Stomach (tissue), 8 donors: ENCODE measurements at regions not wholly inside any gene's neighbourhood (a gene's known extent, or its start where the extent isn't known, plus 50 kb on each side); places are given as distances from the start of the nearest gene placed in this dataset.
"Not testable (repeated sequence)": the region's sequence is repeated elsewhere in the genome, so short reads cannot be mapped to it uniquely, and the experiment has no call there.

ENCODE experiments used
- DNase-seq, 2 donors: peaks; one replicate each; pipeline versions ENCODE4 v3.0.0 to v3.0.0-alpha.2; 2013 to 2019
- H3K27ac ChIP-seq, 5 donors: fragments of 200-600 bp in 4 of 5; sonication (generic) in 4 of 5; one replicate each; pipeline ENCODE4 v1.5.1; 2013 to 2019; ENCODE audit warnings: mild to moderate bottlenecking in 1 of 5, moderate library complexity in 1 of 5
- H3K27me3 ChIP-seq, 3 donors: fragments of 200-600 bp; sonication (generic); one replicate each; pipeline ENCODE4 v1.5.1; 2017 to 2019; ENCODE audit warnings: mixed run types in 1 of 3
- H3K36me3 ChIP-seq, 4 donors: fragments of 200-600 bp; sonication (generic); 1 replicate in 3 of 4; 2 replicates in 1 of 4; pipeline ENCODE4 v1.5.1; 2016 to 2019
- H3K4me1 ChIP-seq, 4 donors: fragments of 200-600 bp; sonication (generic); one replicate each; pipeline ENCODE4 v1.5.1; 2016 to 2019
- H3K4me3 ChIP-seq, 4 donors: fragments of 200-600 bp; sonication (generic) in 3 of 4; one replicate each; pipeline ENCODE4 v1.5.1; 2016 to 2019; ENCODE audit warnings: mild to moderate bottlenecking in 1 of 4
- H3K9me3 ChIP-seq, 4 donors: fragments of 200-600 bp; sonication (generic); one replicate each; pipeline ENCODE4 v1.5.1; 2016 to 2019
- CTCF ChIP-seq, 7 experiments: fragments of 450-650 bp in 4 of 7; fragments of 200-600 bp in 3 of 7; sonication (generic) in 3 of 7; IDR thresholded peaks; one replicate each; pipeline ENCODE4 v1.5.1; 2016 to 2019; ENCODE audit warnings: antibody characterized with exemption in 7 of 7, control low read depth in 2 of 7, mild to moderate bottlenecking in 1 of 7
- EP300 ChIP-seq: sonication (generic); formaldehyde crosslinking; IDR thresholded peaks from one replicate; pipeline ENCODE4 v1.6.1; 2017; ENCODE audit warnings: antibody characterized with exemption
- POLR2A ChIP-seq, 4 donors: fragments of 450-650 bp; IDR thresholded peaks; one replicate each; pipeline ENCODE4 v1.6.1; 2016; ENCODE audit warnings: antibody characterized with exemption in 4 of 4, control low read depth in 2 of 4, mild to moderate bottlenecking in 1 of 4, moderate library complexity in 1 of 4
- POLR2AphosphoS5 ChIP-seq, 3 donors: sonication (generic); formaldehyde crosslinking; IDR thresholded peaks; one replicate each; pipeline ENCODE4 v1.6.1; 2016; ENCODE audit warnings: antibody characterized with exemption in 3 of 3
- WGBS, 5 donors: extraction: QIAGEN DNeasy Blood & Tissue Kit in 3 of 5; methylation state at CpG; one replicate each; pipeline versions ENCODE4 v1.1.5 to v1.1.7; 2013 to 2018; 5-methylcytosine and 5-hydroxymethylcytosine counted together
- intact Hi-C: fragments of 100-400 bp; cut with DNase I; formaldehyde crosslinking; loops from one replicate; pipeline ENCODE4 v1.15.1; 2023; ENCODE audit warnings: low total_unique reads
- donor health status: healthy with polysubstance abuse.
- donor health status: Bipolar disorder and iron deficiency.
- donor health status: healthy.

DNA sequence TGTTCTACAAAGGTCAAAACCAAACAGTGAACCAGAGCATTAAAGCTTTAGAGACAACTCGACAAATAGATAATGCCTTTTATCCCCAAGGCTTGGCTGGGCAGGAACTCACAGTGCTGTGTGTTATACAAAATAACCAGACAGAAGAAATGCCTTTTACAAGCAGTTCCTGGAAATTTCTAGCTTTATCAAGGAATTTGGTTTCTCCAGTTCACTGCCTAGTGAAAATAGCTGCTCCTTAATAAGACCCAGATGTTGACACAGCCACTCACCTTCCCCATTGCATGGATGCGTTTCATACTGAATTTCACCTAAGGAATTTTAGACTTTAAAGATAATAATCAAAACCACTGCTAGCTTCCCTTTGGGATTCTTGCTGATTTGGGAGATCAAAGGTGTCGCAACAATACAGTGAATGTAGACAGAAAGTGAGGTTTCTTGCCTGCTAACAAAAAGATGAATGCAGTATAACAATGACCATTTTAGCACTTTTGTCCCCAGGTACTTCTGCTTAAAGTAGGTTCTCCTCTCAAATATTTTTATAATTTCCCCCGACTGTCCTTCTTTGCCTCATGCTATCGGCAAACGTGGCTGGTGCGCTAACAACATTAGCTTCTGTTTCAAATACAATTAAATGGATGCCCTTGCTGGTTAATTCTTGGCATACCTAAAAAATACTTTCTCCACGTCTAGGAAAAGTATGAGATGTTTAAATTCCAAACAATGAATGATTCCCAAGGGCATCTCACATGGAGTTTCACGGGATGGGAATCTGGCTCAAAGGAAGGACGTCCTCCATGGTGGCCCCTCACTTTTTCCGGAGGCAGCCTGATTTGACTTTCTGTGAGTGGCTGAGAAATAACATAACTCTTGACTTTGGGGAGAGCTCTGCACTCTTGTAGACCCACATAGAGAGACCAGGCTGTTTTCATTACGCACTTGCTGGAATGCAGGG, 162.4 kb downstream of the C12orf75 start:
- TF ChIP-seq POLR2AphosphoS5 (IDR thresholded peaks at IDR 0.05): no peak
- TF ChIP-seq CTCF (IDR thresholded peaks at IDR 0.05): no peak
- no peak for TF ChIP-seq POLR2A (IDR thresholded peaks at IDR 0.05)
- no peak for TF ChIP-seq EP300
- no peaks in the 10 kb centered on the region for H3K27me3 ChIP-seq

DNA sequence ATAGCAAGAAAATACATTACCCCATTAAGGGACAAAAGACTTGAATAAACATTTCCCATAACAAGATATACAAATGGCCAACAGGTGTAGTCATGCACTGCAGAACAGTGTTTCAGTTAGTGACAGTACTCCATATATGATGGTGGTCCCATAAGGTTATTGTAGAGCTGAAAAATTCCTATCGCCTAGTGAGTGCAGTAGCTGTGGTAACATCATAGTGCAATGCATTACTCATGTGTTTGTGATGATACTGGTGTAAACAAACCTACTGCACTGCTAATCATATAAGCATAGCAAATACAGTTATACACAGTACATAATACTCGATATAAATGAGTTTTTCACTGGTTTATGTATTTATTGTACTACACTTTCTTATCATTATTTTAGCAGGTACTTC, 168.7 kb downstream of the C12orf75 start:
- H3K27me3 ChIP-seq: peaks cover 0 to 12% (median 0%) of the 10 kb centered on the region in 3 donors
- peaks cover 0 to 14% (median 6%) of the 10 kb centered on the region in 4 donors for H3K9me3 ChIP-seq
- H3K4me1 ChIP-seq: no peaks in the 10 kb centered on the region
- H3K27ac ChIP-seq: no peak overlapping the region
- 70 to 86% (median 74%) methylated on average over 2 of the region's 2 CpGs for WGBS, 5 donors
- no peak overlapping the region for H3K4me3 ChIP-seq
- TF ChIP-seq POLR2AphosphoS5 (IDR thresholded peaks at IDR 0.05): no peak
- no peak for TF ChIP-seq EP300
- no peak for TF ChIP-seq CTCF (IDR thresholded peaks at IDR 0.05)
- TF ChIP-seq POLR2A (IDR thresholded peaks at IDR 0.05): no peak
- no peaks in the 10 kb centered on the region for H3K36me3 ChIP-seq
- intact Hi-C loops: no loop called here
- DNase-seq: no peak

More for the DNA sequence above, 162.4 kb downstream of the C12orf75 start:
- no peak overlapping the region for H3K4me3 ChIP-seq
- H3K4me1 ChIP-seq: no peaks in the 10 kb centered on the region
- DNase-seq: no peak
- H3K36me3 ChIP-seq: no peaks in the 10 kb centered on the region
- peaks cover 0 to 9% (median 3%) of the 10 kb centered on the region in 4 donors for H3K9me3 ChIP-seq
- H3K27ac ChIP-seq: no peak overlapping the region
- intact Hi-C loops: no loop called here
- WGBS, 5 donors: 72 to 75% (median 75%) methylated on average over 12 of the region's 12 CpGs

DNA sequence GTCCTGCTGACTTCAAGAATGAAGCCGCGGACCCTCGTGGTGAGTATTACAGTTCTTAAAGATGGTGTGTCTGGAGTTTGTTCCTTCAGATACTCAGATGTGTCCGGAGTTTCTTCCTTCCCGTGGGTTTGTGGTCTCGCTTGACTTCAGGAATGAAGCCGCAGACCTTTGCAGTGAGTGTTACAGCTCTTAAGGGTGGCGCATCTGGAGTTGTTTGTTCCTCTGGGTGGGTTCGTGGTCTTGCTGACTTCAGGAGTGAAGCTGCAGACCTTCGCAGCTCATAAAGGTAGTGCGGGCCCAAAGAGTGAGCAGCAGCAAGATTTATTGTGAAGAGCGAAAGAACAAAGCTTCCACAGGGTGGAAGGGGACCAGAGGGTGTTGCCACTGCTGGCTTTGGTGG, 170.2 kb downstream of the C12orf75 start:
- H3K9me3 ChIP-seq, H3K4me1 ChIP-seq, DNase-seq, intact Hi-C loops, H3K4me3 ChIP-seq, H3K27ac ChIP-seq, H3K36me3 ChIP-seq: not testable (repeated sequence)
- WGBS, 5 donors: 82 to 97% (median 88%) methylated on average over 12 of the region's 12 CpGs
- peaks cover 0 to 23% (median 0%) of the 10 kb centered on the region in 3 donors for H3K27me3 ChIP-seq

DNA sequence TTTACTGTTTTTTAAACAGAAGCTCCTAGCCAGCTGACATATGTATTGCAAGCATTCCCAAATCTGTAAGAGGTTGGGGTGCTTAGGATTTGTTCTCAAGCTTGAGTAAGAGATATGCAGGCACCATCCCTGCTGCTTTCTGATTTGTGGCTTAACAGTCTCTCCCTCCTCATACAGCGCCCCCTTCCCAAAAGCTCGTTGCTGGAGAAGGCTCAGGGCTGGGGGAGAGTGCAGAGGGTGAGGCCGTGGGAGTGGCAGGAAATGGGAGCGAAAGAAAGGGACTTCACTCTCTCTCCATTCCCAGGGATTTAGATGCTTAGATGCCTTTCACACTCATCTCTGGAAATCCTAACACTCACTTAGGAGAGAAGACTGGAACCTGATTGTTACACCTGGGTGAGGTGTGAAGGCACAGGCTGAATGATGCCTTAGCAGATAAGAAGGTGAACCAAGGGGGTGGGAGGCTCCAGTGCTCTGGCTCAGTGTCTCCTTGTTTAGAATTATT, 172.0 kb downstream of the C12orf75 start:
- no peak for DNase-seq
- intact Hi-C loops: no loop called here
- Histone ChIP-seq H3K4me3 (no peak overlapping the region), H3K9me3 (peaks cover 0 to 8% (median 3%) of the 10 kb centered on the region in 4 donors), H3K27me3 (peaks cover 0 to 25% (median 0%) of the 10 kb centered on the region in 3 donors), H3K4me1 (no peaks in the 10 kb centered on the region), H3K27ac (no peak overlapping the region), H3K36me3 (no peaks in the 10 kb centered on the region)
- no peak for TF ChIP-seq POLR2AphosphoS5 (IDR thresholded peaks at IDR 0.05)
- no peak for TF ChIP-seq POLR2A (IDR thresholded peaks at IDR 0.05)
- no peak for TF ChIP-seq CTCF (IDR thresholded peaks at IDR 0.05)
- TF ChIP-seq EP300: no peak
- 32 to 58% (median 51%) methylated on average over 4 of the region's 4 CpGs for WGBS, 5 donors

- TF ChIP-seq POLR2A (IDR thresholded peaks at IDR 0.05) (no peak), EP300 (no peak), CTCF (IDR thresholded peaks at IDR 0.05) (no peak), POLR2AphosphoS5 (IDR thresholded peaks at IDR 0.05) (no peak)
- Histone ChIP-seq H3K4me3 (no peak overlapping the region), H3K9me3 (no peaks in the 10 kb centered on the region), H3K27ac (no peak overlapping the region), H3K36me3 (no peaks in the 10 kb centered on the region), H3K4me1 (no peaks in the 10 kb centered on the region), H3K27me3 (peaks cover 0 to 25% (median 0%) of the 10 kb centered on the region in 3 donors)
- no peak for DNase-seq
- 52 to 75% (median 69%) methylated on average over 1 of the region's 1 CpG for WGBS, 5 donors
- intact Hi-C loops: no loop called here
Observed at GRCh38 chr12:105503619-105504018, 173.1 kb downstream of the C12orf75 start.
